AG04449 (cell line): ENCODE measurements at regions not wholly inside any gene's neighbourhood (a gene's known extent, or its start where the extent isn't known, plus 50 kb on each side); places are given as distances from the start of the nearest gene placed in this dataset.
"Not testable (repeated sequence)": the region's sequence is repeated elsewhere in the genome, so short reads cannot be mapped to it uniquely, and the experiment has no call there.

Experiments used
- CTCF ChIA-PET: fragments of 350-600 bp; formaldehyde crosslinking; extraction: SDS; loops from one replicate; lab custom pipeline; 2021; ENCODE audit warnings: antibody characterized with exemption; lab: Yijun Ruan, JAX
- POLR2A ChIA-PET: fragments of 400-600, 350-600 bp; formaldehyde crosslinking; extraction: SDS; loops from one replicate; lab custom pipeline; 2020; ENCODE audit warnings: antibody characterized with exemption, inconsistent platforms; lab: Yijun Ruan, JAX
- DNase-seq: peaks from one replicate; pipeline ENCODE4 v3.0.0-alpha.2; 2010; ENCODE audit warnings: low read depth, low spot score
- H3K4me3 ChIP-seq: 2 replicates; pipeline ENCODE4 v1.5.1; 2011; ENCODE audit warnings: low read depth, mild to moderate bottlenecking, control low read depth, low read length
- TF ChIP-seq, protein P1 (sequence below): IDR thresholded peaks from one replicate; pipeline ENCODE4 v1.5.1; 2011; ENCODE audit warnings: mild to moderate bottlenecking, moderate library complexity, low read length, control low read depth, inconsistent platforms; ENCODE audit not compliant: insufficient read depth; ENCODE audit errors: missing control alignments

DNA sequence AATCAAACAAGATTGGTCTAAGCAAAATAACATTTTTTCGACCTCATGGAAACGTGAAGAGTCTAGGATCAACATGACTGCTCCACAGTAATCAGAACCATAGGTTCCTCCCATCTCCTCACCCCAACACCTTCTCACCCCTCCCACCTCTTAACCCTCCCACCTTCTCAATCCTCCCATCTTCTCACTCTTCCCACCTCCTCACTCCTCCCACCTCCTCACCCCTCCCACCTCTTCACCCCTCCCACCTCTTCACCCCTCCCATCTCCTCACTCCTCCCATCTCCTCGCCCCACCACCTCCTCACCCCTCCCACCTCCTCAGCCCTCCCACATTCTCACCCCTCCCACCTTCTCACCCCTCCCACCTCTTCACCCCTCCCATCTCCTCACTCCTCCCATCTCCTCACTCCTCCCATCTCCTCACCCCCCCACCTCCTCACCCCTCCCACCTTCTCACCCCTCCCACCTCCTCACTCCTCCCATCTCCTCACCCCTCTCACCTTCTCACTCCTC, 567.4 kb downstream of the C6orf118 start:
- no peak for DNase-seq
- H3K4me3 ChIP-seq: no peak overlapping the region
- ChIA-PET CTCF (no interaction called here), POLR2A (no interaction called here)
- TF ChIP-seq, protein P1, sequence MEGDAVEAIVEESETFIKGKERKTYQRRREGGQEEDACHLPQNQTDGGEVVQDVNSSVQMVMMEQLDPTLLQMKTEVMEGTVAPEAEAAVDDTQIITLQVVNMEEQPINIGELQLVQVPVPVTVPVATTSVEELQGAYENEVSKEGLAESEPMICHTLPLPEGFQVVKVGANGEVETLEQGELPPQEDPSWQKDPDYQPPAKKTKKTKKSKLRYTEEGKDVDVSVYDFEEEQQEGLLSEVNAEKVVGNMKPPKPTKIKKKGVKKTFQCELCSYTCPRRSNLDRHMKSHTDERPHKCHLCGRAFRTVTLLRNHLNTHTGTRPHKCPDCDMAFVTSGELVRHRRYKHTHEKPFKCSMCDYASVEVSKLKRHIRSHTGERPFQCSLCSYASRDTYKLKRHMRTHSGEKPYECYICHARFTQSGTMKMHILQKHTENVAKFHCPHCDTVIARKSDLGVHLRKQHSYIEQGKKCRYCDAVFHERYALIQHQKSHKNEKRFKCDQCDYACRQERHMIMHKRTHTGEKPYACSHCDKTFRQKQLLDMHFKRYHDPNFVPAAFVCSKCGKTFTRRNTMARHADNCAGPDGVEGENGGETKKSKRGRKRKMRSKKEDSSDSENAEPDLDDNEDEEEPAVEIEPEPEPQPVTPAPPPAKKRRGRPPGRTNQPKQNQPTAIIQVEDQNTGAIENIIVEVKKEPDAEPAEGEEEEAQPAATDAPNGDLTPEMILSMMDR: no peak

DNA sequence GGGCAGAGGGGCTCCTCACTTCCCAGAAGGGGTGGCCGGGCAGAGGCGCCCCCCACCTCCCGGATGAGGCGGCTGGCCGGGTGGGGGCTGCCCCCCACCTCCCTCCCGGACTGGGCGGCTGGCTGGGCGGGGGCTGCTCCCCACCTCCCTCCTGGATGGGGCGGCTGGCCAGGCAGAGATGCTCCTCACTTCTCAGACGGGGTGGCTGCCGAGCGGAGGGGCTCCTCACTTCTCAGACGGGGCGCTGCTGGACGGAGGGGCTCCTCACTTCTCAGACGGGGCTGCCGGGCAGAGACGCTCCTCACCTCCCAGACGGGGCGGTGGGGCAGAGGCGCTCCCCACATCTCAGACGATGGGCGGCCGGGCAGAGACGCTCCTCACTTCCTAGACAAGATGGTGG, 573.3 kb downstream of the C6orf118 start:
- CTCF ChIA-PET, POLR2A ChIA-PET, H3K4me3 ChIP-seq, DNase-seq: not testable (repeated sequence)

DNA sequence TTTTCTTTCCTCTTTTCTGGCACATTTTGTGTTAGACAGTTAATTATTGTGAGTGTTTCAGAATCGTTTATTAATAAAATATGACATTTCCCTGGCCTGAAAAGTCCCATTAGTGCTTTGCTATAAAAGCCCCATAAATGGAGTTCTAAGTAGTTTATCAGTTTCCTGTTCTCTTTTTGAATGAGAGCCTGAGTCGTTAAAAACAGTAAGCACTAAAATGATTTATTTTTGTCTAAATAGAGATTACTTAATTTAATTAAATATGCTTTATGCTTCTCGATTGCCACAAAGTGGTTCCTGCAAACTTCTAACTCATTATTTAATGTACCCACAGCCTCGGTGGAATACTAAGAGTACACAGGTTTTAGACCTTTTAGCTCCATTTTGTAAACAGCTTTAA, 577.9 kb downstream of the C6orf118 start:
- TF ChIP-seq, protein P1: no peak
- ChIA-PET POLR2A (no interaction called here), CTCF (no interaction called here)
- no peak for DNase-seq
- no peak overlapping the region for H3K4me3 ChIP-seq

DNA sequence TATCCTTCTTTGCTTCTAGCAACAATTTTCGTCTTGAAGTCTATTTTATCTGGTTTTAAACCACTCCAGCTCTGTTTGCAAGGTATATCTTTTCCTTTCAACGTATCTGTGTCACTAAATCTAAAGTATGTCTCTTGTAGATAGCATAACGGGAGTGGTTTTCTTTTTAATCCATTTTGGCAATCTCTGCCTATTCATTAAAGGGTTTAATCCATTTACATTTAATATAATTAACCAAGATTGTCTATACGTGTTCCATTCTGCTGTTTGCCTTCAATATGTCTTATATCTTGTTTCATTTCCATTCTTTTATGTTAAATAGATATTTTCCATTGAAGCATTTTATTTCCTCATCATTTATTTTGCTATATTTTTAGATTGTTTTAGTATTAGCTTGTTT, 587.9 kb downstream of the C6orf118 start:
- POLR2A ChIA-PET: no interaction called here
- no peak overlapping the region for H3K4me3 ChIP-seq
- DNase-seq: no peak
- TF ChIP-seq, protein P1: no peak
- CTCF ChIA-PET: no interaction called here

DNA sequence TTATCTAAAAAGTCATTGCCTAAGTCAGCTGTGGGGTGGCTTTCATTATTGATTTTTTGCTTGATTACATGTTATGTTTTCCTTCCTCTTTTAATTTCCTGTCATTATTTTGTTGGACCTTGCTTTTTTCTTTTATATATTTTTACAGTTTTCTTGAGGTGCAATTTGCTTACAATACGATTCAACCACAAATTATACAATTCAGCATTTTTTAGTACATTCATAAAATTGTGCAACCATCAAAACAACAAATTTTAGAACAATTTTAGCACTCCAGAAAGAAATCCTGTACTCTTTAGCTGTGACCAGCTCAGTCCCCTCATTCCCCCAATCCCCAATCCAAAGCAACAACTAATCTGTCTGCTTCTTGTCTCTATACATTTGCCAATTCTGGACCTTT, 608.9 kb downstream of the C6orf118 start:
- CTCF ChIA-PET: no interaction called here
- no peak for DNase-seq
- TF ChIP-seq, protein P1: no peak
- no peak overlapping the region for H3K4me3 ChIP-seq
- POLR2A ChIA-PET: no interaction called here

DNA sequence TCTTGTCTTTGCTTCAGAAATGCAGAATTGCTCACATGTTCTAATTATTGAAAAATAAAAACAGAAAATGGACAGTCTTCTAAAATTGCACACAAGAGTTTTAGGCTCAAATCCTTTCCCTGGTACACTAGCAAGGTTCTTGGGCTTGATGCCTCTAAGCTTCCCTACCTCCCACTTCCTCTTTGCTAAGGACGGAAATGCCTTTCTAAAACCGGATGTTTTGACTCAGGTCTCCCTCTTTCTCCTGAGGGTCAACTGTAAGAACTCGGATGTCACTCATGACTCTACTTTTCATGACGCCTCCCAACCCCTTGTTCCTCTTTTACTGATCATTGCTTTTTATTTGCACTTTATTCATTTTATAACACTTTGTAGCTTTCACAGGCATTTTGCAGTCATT, 613.5 kb downstream of the C6orf118 start:
- no peak for DNase-seq
- ChIA-PET CTCF (no interaction called here), POLR2A (no interaction called here)
- TF ChIP-seq, protein P1: no peak
- no peak overlapping the region for H3K4me3 ChIP-seq

DNA sequence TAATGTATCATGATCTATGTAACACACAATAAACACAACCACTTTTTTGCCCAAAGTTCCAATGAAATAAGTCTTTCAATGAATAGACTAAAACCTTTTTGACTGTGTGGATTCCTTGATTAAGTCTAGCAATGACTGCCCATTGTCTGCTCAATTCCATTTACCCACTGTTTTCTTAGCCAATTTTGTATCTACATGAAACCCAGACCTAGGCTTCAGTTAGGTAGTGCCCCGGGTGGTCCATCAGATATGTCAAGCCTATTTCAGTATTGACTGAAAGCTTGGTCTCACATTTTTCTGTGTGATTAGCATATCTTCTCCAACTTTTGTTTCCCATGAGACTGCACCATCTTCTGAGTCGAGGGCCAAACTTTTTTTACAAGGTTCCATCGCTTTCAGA, 615.0 kb downstream of the C6orf118 start:
- H3K4me3 ChIP-seq: no peak overlapping the region
- TF ChIP-seq, protein P1: no peak
- CTCF ChIA-PET: no interaction called here
- no peak for DNase-seq
- POLR2A ChIA-PET: no interaction called here
